ENCODE measurements at regions not wholly inside any gene's neighbourhood (a gene's known extent, or its start where the extent isn't known, plus 50 kb on each side); places are given as distances from the start of the nearest gene placed in this dataset.

DNA sequence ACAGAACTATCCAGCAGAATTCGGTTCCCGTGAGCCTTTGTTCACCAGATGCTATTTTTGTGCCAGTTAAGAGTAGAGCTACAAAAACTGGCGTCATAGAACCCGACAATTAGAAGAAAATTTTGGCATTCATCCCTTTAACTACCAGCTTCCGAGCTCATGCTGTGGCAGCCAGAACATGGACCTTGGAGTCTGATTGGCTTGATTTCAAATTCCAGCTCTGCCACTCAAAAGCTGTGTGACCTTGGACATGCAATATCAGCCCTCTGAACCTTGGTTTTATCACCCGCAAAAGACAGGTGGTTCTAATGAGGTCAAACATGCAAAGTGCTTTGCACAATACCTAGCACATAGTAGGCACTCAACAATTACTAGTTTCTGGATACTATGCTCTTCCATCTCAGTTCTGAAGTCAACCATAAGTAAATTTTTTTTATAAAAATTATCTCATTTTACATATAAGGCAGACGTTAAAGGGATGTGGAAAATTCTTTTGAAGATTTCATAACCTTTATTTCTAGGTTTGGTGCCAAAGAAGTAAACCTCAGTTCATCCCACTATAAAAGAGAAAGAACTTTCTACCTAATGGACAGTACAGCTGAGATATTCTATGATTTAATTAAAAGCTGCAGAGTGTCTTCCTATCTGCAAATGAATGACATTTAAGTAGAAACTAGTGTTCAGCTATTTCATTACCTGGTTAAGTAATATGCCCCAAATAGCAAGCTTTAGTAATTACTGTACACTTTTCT is 331.5 kb downstream of the HAPSTR1 start:
- no peak overlapping the region for H2AFZ ChIP-seq (ENCODE audit: insufficient read depth, low read length, poor library complexity)
- H3K79me1 ChIP-seq (ENCODE audit: low read length) = no peaks in the 10 kb centered on the region
- H3K9ac ChIP-seq (ENCODE audit: low read length) = no peak overlapping the region
- H3K79me2 ChIP-seq (ENCODE audit: control insufficient read depth, insufficient read depth, low read length, poor library complexity) = no peaks in the 10 kb centered on the region
- no peak overlapping the region for H2BK5ac ChIP-seq (ENCODE audit: low read depth, low read length, poor library complexity)
- no peak overlapping the region for H4K91ac ChIP-seq (ENCODE audit: low read depth, low read length)
- no peak overlapping the region for H3K4ac ChIP-seq (ENCODE audit: low read depth, low read length)
- H3K4me2 ChIP-seq (ENCODE audit: low read length) = no peak overlapping the region
- no peak overlapping the region for H3K14ac ChIP-seq (ENCODE audit: low read length)
- H3K4me3 ChIP-seq (ENCODE audit: low read depth, low read length) = no peak overlapping the region
- no peak for DNase-seq
- no peak overlapping the region for H3K27ac ChIP-seq (ENCODE audit: low read depth, low read length)
- no peaks in the 10 kb centered on the region for H3K4me1 ChIP-seq (ENCODE audit: control insufficient read depth in 1 of 2, insufficient read depth in 2 of 2, low read length in 2 of 2)
- H4K12ac ChIP-seq (ENCODE audit: low read depth, low read length) = no peak overlapping the region
- H3K23ac ChIP-seq (ENCODE audit: low read length) = no peak overlapping the region
- H2AK5ac ChIP-seq (ENCODE audit: low read length) = no peak overlapping the region
- no CpG with 5 or more reads among the region's 7 CpGs for WGBS (ENCODE audit: extremely low coverage, insufficient coverage, insufficient read length)
- H3K27me3 ChIP-seq (ENCODE audit: insufficient read depth, low read length) = no peaks in the 10 kb centered on the region
- H4K8ac ChIP-seq (ENCODE audit: low read depth, low read length) = no peak overlapping the region
- no peak overlapping the region for H3K18ac ChIP-seq (ENCODE audit: low read length)
- H3K36me3 ChIP-seq (ENCODE audit: control insufficient read depth in 1 of 2, insufficient read depth in 2 of 2, low read length in 2 of 2) = no peaks in the 10 kb centered on the region
- H2BK12ac ChIP-seq (ENCODE audit: low read length) = no peak overlapping the region
- H2BK120ac ChIP-seq (ENCODE audit: insufficient read depth, low read length, poor library complexity) = no peak overlapping the region
- H3K9me3 ChIP-seq (ENCODE audit: insufficient read depth, low read depth, low read length) = peaks cover 3% of the 10 kb centered on the region

DNA sequence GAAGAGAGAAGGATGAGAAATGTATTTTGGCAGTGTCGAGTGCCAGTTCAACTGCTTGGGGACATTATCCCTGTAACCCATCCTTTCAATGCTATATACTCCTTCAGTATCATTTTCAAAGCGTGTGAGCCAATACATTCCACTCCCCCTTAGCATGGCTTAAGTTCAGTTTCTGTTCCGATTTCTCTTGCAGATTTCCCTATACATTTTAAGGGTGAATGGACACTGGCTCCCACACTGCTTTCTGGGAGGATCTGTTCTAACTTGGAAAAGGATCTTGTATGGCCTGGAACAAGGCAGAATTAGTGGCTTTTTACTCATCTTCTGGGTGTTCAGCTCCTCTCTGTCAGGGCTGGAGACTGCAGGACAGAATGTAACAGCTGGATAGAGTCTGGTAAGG is 333.8 kb downstream of the HAPSTR1 start:
- Histone ChIP-seq H2AFZ (ENCODE audit: insufficient read depth, low read length, poor library complexity) (no peak overlapping the region), H4K12ac (ENCODE audit: low read depth, low read length) (no peak overlapping the region), H2BK120ac (ENCODE audit: insufficient read depth, low read length, poor library complexity) (no peak overlapping the region), H3K36me3 (ENCODE audit: control insufficient read depth in 1 of 2, insufficient read depth in 2 of 2, low read length in 2 of 2) (peaks cover 0 to 2% of the 10 kb centered on the region in 2 experiments), H3K27me3 (ENCODE audit: insufficient read depth, low read length) (no peaks in the 10 kb centered on the region), H4K8ac (ENCODE audit: low read depth, low read length) (no peak overlapping the region), H2BK12ac (ENCODE audit: low read length) (no peak overlapping the region), H3K18ac (ENCODE audit: low read length) (no peak overlapping the region), H3K9ac (ENCODE audit: low read length) (no peak overlapping the region), H3K14ac (ENCODE audit: low read length) (no peak overlapping the region), H3K4ac (ENCODE audit: low read depth, low read length) (no peak overlapping the region), H3K23ac (ENCODE audit: low read length) (no peak overlapping the region), H4K91ac (ENCODE audit: low read depth, low read length) (no peak overlapping the region), H2BK5ac (ENCODE audit: low read depth, low read length, poor library complexity) (no peak overlapping the region), H3K4me2 (ENCODE audit: low read length) (no peak overlapping the region), H3K4me1 (ENCODE audit: control insufficient read depth in 1 of 2, insufficient read depth in 2 of 2, low read length in 2 of 2) (no peaks in the 10 kb centered on the region), H3K4me3 (ENCODE audit: low read depth, low read length) (no peak overlapping the region), H3K79me1 (ENCODE audit: low read length) (no peaks in the 10 kb centered on the region), H3K79me2 (ENCODE audit: control insufficient read depth, insufficient read depth, low read length, poor library complexity) (no peaks in the 10 kb centered on the region), H2AK5ac (ENCODE audit: low read length) (no peak overlapping the region), H3K9me3 (ENCODE audit: insufficient read depth, low read depth, low read length) (no peaks in the 10 kb centered on the region), H3K27ac (ENCODE audit: low read depth, low read length) (no peak overlapping the region)
- no CpG with 5 or more reads among the region's 3 CpGs for WGBS (ENCODE audit: extremely low coverage, insufficient coverage, insufficient read length)
- no peak for DNase-seq

DNA sequence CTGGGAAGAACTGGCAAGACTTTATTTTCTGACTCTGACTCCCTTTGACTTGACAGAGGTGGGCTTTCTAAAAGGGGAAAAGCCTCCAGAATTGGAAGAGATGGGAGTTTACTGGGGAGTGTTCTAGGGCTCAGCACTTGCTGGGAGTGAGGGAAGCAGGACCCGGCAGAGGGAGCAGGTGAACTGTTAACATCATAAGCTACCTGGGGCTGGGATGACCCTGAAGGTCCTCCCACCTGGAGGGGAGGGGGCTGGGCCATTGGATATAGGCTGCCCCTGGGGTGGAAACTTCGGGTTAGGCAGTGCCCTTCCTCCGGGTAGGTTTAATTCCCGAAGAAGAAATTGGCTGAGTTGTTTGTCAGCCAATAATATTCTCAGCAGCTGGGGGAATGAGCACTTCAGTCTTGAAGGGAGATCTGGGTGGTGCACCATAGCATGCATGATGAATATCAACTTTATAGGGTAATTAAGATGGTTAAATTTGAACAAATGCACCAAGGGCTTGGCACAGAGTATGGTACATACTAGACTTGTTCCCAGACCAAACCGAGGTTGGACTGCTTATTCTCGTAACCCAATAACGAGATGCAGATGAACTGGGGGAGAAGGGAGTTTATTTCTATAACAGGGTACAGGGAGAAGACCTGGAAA is 337.0 kb downstream of the HAPSTR1 start:
- WGBS (ENCODE audit: extremely low coverage, insufficient coverage, insufficient read length) = no CpG with 5 or more reads among the region's 7 CpGs
- Histone ChIP-seq H4K12ac (ENCODE audit: low read depth, low read length) (no peak overlapping the region), H3K14ac (ENCODE audit: low read length) (no peak overlapping the region), H3K4ac (ENCODE audit: low read depth, low read length) (no peak overlapping the region), H2BK120ac (ENCODE audit: insufficient read depth, low read length, poor library complexity) (no peak overlapping the region), H4K8ac (ENCODE audit: low read depth, low read length) (no peak overlapping the region), H3K9ac (ENCODE audit: low read length) (no peak overlapping the region), H3K79me2 (ENCODE audit: control insufficient read depth, insufficient read depth, low read length, poor library complexity) (no peaks in the 10 kb centered on the region), H2BK5ac (ENCODE audit: low read depth, low read length, poor library complexity) (no peak overlapping the region), H3K27ac (ENCODE audit: low read depth, low read length) (no peak overlapping the region), H3K23ac (ENCODE audit: low read length) (no peak overlapping the region), H2BK12ac (ENCODE audit: low read length) (no peak overlapping the region), H4K91ac (ENCODE audit: low read depth, low read length) (no peak overlapping the region), H3K9me3 (ENCODE audit: insufficient read depth, low read depth, low read length) (no peaks in the 10 kb centered on the region), H3K18ac (ENCODE audit: low read length) (no peak overlapping the region), H3K36me3 (ENCODE audit: control insufficient read depth in 1 of 2, insufficient read depth in 2 of 2, low read length in 2 of 2) (peaks cover 0 to 2% of the 10 kb centered on the region in 2 experiments), H2AFZ (ENCODE audit: insufficient read depth, low read length, poor library complexity) (no peak overlapping the region), H3K27me3 (ENCODE audit: insufficient read depth, low read length) (no peaks in the 10 kb centered on the region), H2AK5ac (ENCODE audit: low read length) (no peak overlapping the region), H3K4me1 (ENCODE audit: control insufficient read depth in 1 of 2, insufficient read depth in 2 of 2, low read length in 2 of 2) (no peaks in the 10 kb centered on the region), H3K4me2 (ENCODE audit: low read length) (no peak overlapping the region), H3K79me1 (ENCODE audit: low read length) (no peaks in the 10 kb centered on the region), H3K4me3 (ENCODE audit: low read depth, low read length) (no peak overlapping the region)
- no peak for DNase-seq

DNA sequence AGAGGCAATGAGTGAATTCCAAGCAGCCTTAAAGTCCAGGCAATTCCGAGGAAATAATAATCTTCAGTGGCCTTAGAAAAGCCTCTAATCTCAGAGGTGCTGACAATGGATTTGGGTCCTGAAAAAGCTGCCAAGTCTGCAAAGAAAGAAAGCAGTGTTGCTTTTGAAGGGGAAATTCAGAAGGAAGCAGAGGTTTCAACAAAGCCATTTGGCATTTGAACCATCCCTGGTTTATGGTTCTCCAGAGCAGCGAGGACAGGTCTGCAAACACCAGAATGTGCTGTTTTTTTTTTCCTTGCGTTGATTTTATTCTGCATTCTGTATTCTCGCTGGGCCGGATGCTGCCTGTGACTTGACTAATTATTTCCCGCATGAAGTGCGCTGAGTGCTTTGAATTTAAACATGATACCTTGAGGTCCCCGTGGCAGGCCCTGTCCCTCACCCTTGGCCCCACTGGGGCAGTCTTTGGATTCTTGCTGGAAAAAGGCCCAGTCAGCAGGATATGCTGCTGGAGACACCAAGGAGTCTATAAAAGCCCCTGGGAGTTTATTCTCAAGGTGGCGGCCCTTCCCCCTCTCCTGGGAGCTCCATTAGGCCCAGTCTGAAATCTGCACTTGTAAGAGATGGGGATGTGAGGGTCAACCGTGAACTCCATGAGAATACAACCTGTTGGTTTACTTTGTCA is 338.3 kb downstream of the HAPSTR1 start:
- H4K8ac ChIP-seq (ENCODE audit: low read depth, low read length) = no peak overlapping the region
- H4K91ac ChIP-seq (ENCODE audit: low read depth, low read length) = no peak overlapping the region
- H3K4me2 ChIP-seq (ENCODE audit: low read length) = no peak overlapping the region
- H2BK120ac ChIP-seq (ENCODE audit: insufficient read depth, low read length, poor library complexity) = no peak overlapping the region
- H3K27me3 ChIP-seq (ENCODE audit: insufficient read depth, low read length) = no peaks in the 10 kb centered on the region
- H4K12ac ChIP-seq (ENCODE audit: low read depth, low read length) = no peak overlapping the region
- no peak overlapping the region for H3K14ac ChIP-seq (ENCODE audit: low read length)
- H3K9me3 ChIP-seq (ENCODE audit: insufficient read depth, low read depth, low read length) = no peaks in the 10 kb centered on the region
- no peak overlapping the region for H3K9ac ChIP-seq (ENCODE audit: low read length)
- no peak for DNase-seq
- no peaks in the 10 kb centered on the region for H3K79me2 ChIP-seq (ENCODE audit: control insufficient read depth, insufficient read depth, low read length, poor library complexity)
- no peak overlapping the region for H3K27ac ChIP-seq (ENCODE audit: low read depth, low read length)
- no CpG with 5 or more reads among the region's 10 CpGs for WGBS (ENCODE audit: extremely low coverage, insufficient coverage, insufficient read length)
- no peak overlapping the region for H3K23ac ChIP-seq (ENCODE audit: low read length)
- H3K4me3 ChIP-seq (ENCODE audit: low read depth, low read length) = no peak overlapping the region
- H3K79me1 ChIP-seq (ENCODE audit: low read length) = no peaks in the 10 kb centered on the region
- no peak overlapping the region for H3K4ac ChIP-seq (ENCODE audit: low read depth, low read length)
- no peak overlapping the region for H2BK5ac ChIP-seq (ENCODE audit: low read depth, low read length, poor library complexity)
- no peak overlapping the region for H2AFZ ChIP-seq (ENCODE audit: insufficient read depth, low read length, poor library complexity)
- no peak overlapping the region for H2AK5ac ChIP-seq (ENCODE audit: low read length)
- no peak overlapping the region for H3K18ac ChIP-seq (ENCODE audit: low read length)
- H2BK12ac ChIP-seq (ENCODE audit: low read length) = no peak overlapping the region
- H3K4me1 ChIP-seq (ENCODE audit: control insufficient read depth in 1 of 2, insufficient read depth in 2 of 2, low read length in 2 of 2) = no peaks in the 10 kb centered on the region
- peaks cover 0 to 2% of the 10 kb centered on the region in 2 experiments for H3K36me3 ChIP-seq (ENCODE audit: control insufficient read depth in 1 of 2, insufficient read depth in 2 of 2, low read length in 2 of 2)
